Testis (tissue), 2 donors: ENCODE measurements at regions not wholly inside any gene's neighbourhood (a gene's known extent, or its start where the extent isn't known, plus 50 kb on each side); places are given as distances from the start of the nearest gene placed in this dataset.

Source experiments
- POLR2A ChIP-seq: fragments of 450-650 bp; IDR thresholded peaks from one replicate; pipeline ENCODE4 v1.6.1; 2017; ENCODE audit warnings: antibody characterized with exemption, mild to moderate bottlenecking, moderate library complexity
- TF ChIP-seq, protein P1 (sequence below), 3 experiments: fragments of 450-650 bp in 2 of 3; fragments of 200-600 bp in 1 of 3; sonication (generic) in 1 of 3; IDR thresholded peaks; one replicate each; pipeline ENCODE4 v1.5.1; 2016 to 2019; ENCODE audit warnings: antibody characterized with exemption in 3 of 3, mild to moderate bottlenecking in 2 of 3, moderate library complexity in 1 of 3

GRCh38 chr16:26525856-26526255, 540.9 kb upstream of the C16orf82 start:
- TF ChIP-seq, protein P1, sequence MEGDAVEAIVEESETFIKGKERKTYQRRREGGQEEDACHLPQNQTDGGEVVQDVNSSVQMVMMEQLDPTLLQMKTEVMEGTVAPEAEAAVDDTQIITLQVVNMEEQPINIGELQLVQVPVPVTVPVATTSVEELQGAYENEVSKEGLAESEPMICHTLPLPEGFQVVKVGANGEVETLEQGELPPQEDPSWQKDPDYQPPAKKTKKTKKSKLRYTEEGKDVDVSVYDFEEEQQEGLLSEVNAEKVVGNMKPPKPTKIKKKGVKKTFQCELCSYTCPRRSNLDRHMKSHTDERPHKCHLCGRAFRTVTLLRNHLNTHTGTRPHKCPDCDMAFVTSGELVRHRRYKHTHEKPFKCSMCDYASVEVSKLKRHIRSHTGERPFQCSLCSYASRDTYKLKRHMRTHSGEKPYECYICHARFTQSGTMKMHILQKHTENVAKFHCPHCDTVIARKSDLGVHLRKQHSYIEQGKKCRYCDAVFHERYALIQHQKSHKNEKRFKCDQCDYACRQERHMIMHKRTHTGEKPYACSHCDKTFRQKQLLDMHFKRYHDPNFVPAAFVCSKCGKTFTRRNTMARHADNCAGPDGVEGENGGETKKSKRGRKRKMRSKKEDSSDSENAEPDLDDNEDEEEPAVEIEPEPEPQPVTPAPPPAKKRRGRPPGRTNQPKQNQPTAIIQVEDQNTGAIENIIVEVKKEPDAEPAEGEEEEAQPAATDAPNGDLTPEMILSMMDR (IDR thresholded peaks at IDR 0.05), result no peak
- TF ChIP-seq POLR2A, result no peak
